OCI-LY7 (cell line): ENCODE measurements at regions not wholly inside any gene's neighbourhood (a gene's known extent, or its start where the extent isn't known, plus 50 kb on each side); places are given as distances from the start of the nearest gene placed in this dataset.
"Not testable (repeated sequence)": the region's sequence is repeated elsewhere in the genome, so short reads cannot be mapped to it uniquely, and the experiment has no call there.

Source experiments
- EZH2phosphoT487 ChIP-seq: fragments of 200-600 bp; sonication (generic); IDR thresholded peaks from 2 replicates; pipeline ENCODE4 v1.6.1; 2018; ENCODE audit warnings: low read depth, borderline replicate concordance, mild to moderate bottlenecking, mixed run types, antibody characterized with exemption, low read length, moderate library complexity, mixed read lengths
- TF ChIP-seq, protein P1 (sequence below): fragments of 200-600 bp; sonication (generic); conservative IDR thresholded peaks from 2 replicates; pipeline ENCODE4 v1.5.1; 2014; ENCODE audit warnings: mild to moderate bottlenecking, antibody characterized with exemption, low read length, moderate library complexity, mixed read lengths

DNA sequence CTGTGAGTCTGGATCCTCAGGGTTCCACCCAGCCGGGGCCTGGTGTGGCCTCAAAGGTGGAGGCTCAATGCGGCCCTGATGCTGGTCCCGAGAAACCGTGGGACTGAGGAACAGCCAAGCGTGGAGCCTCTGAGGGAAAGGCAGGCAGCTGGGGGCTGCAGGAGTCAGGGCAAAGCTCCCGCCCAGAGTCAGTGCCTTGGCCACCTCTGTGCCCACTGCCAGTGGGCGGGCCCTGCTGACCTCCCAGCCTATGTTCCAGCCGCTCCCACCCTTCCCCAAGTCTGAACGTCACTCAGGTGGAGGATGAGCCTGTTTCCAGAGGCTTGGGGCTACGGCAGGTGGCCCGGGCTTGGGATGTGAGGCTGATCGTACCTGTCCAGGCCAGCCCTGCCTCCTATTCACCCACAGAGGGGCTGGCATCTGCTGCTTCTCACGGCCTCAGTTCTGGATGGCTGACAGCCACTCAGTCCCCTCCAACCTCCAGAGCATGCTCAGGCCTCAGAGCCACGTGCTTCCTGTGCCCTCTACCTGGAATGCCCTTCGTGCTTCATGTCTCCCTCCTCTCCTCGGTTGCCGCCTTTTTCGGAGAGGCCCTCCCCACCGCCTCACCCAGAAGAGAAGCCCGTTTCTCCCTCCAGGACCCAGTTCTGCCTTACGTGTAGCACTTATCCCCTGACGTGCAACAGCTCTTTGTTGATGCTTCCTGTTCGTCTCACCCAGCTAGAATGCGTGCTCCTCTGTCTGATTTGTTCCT is 94.1 kb upstream of the LRPAP1 start:
- TF ChIP-seq, protein P1, sequence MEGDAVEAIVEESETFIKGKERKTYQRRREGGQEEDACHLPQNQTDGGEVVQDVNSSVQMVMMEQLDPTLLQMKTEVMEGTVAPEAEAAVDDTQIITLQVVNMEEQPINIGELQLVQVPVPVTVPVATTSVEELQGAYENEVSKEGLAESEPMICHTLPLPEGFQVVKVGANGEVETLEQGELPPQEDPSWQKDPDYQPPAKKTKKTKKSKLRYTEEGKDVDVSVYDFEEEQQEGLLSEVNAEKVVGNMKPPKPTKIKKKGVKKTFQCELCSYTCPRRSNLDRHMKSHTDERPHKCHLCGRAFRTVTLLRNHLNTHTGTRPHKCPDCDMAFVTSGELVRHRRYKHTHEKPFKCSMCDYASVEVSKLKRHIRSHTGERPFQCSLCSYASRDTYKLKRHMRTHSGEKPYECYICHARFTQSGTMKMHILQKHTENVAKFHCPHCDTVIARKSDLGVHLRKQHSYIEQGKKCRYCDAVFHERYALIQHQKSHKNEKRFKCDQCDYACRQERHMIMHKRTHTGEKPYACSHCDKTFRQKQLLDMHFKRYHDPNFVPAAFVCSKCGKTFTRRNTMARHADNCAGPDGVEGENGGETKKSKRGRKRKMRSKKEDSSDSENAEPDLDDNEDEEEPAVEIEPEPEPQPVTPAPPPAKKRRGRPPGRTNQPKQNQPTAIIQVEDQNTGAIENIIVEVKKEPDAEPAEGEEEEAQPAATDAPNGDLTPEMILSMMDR: not testable (repeated sequence)
- not testable (repeated sequence) for TF ChIP-seq EZH2phosphoT487
